HepG2 (cell line): ENCODE measurements at regions not wholly inside any gene's neighbourhood (a gene's known extent, or its start where the extent isn't known, plus 50 kb on each side); places are given as distances from the start of the nearest gene placed in this dataset.
"Not testable (repeated sequence)": the region's sequence is repeated elsewhere in the genome, so short reads cannot be mapped to it uniquely, and the experiment has no call there.

Experiments used
- ATAC-seq: fragments of 200-7000 bp; cut with Tn5 transposase; 3 replicates; pipeline ENCODE4 v1.9.1; 2020; ENCODE audit warnings: mild to moderate bottlenecking, moderate library complexity
- BruUV-seq: library from RNA; stranded (reverse); fragments of 400-500 nt; replicated peaks from 2 replicates; lab custom pipeline; 2021; lab: Mats Ljungman, UMichigan
- CTCF ChIA-PET: fragments of 300-600 bp; formaldehyde crosslinking; extraction: SDS; loops from one replicate; lab custom pipeline; 2021; ENCODE audit warnings: low total read pairs, inconsistent platforms, low intra/inter-chr PET ratio; lab: Yijun Ruan, JAX
- POLR2A ChIA-PET: fragments of 350-600 bp; sonication (Branson Sonifier 250); formaldehyde crosslinking; loops from one replicate; lab custom pipeline; 2020; ENCODE audit warnings: antibody characterized with exemption, inconsistent platforms; lab: Yijun Ruan, JAX
- DNase-seq: peaks from one replicate; pipeline ENCODE4 v3.0.0-alpha.2; 2015; ENCODE audit warnings: low spot score
- FAIRE-seq: peaks from 3 replicates; lab custom pipeline; 2011; peaks lifted over from hg19 to GRCh38; lab: Jason Lieb, UNC
- H2AFZ ChIP-seq: one replicate; pipeline ENCODE4 v1.6.1; 2011; ENCODE audit warnings: low read length, inconsistent platforms
- H3K27ac ChIP-seq: fragments of 300-600 bp; 3 replicates; pipeline ENCODE4 v1.8.0; 2011; ENCODE audit warnings: mixed run types, mild to moderate bottlenecking, mixed read lengths, low read length, inconsistent platforms; ENCODE audit not compliant: insufficient read depth; ENCODE audit errors: extremely low read length
- H3K27me3 ChIP-seq, 2 experiments: fragments of 200-600 bp in 1 of 2; 2 replicates in 1 of 2; 3 replicates in 1 of 2; pipeline versions ENCODE4 v1.6.0 to v1.8.0; 2011; ENCODE audit warnings: low read length in 2 of 2, mild to moderate bottlenecking in 2 of 2, moderate library complexity in 2 of 2, inconsistent platforms in 1 of 2; ENCODE audit not compliant: insufficient read depth in 2 of 2, control insufficient read depth in 1 of 2
- H3K36me3 ChIP-seq, 2 experiments: fragments of 200-600 bp in 1 of 2; replicated peaks in 1 of 2; 2 replicates in 1 of 2; 3 replicates in 1 of 2; pipeline versions ENCODE4 v1.5.1 to v1.8.0; 2011; ENCODE audit warnings: low read length in 2 of 2, inconsistent platforms in 1 of 2; ENCODE audit not compliant: insufficient read depth in 2 of 2, control insufficient read depth in 1 of 2
- H3K4me1 ChIP-seq: 2 replicates; pipeline ENCODE4 v1.5.1; 2012; ENCODE audit warnings: low read length, inconsistent platforms; ENCODE audit not compliant: insufficient read depth
- H3K4me2 ChIP-seq: 2 replicates; pipeline ENCODE4 v1.6.0; 2011; ENCODE audit warnings: low read depth, low read length, inconsistent platforms
- H3K4me3 ChIP-seq, 3 experiments: fragments of 200-600 bp in 1 of 3; sonication (generic), shearing (Covaris generic) in 1 of 3; replicated peaks in 1 of 3; 2 replicates each; pipeline ENCODE4 v1.5.1; 2011 to 2016; ENCODE audit warnings: low read length in 3 of 3, inconsistent platforms in 2 of 3, low read depth in 2 of 3, mild to moderate bottlenecking in 2 of 3, control low read depth in 1 of 3, mixed read lengths in 1 of 3; ENCODE audit not compliant: insufficient read depth in 1 of 3
- H3K79me2 ChIP-seq: one replicate; pipeline ENCODE4 v1.6.1; 2011; ENCODE audit warnings: low read length, inconsistent platforms; ENCODE audit not compliant: insufficient read depth
- H3K9ac ChIP-seq: 2 replicates; pipeline ENCODE4 v1.6.0; 2011; ENCODE audit warnings: mild to moderate bottlenecking, low read depth, low read length, inconsistent platforms; ENCODE audit not compliant: insufficient read depth
- H3K9me3 ChIP-seq: 2 replicates; pipeline ENCODE4 v1.5.1; 2012; ENCODE audit warnings: mild to moderate bottlenecking, low read length
- H4K20me1 ChIP-seq: 2 replicates; pipeline ENCODE4 v1.6.0; 2011; ENCODE audit warnings: inconsistent platforms, mild to moderate bottlenecking, low read length, moderate library complexity; ENCODE audit not compliant: insufficient read depth
- NFKBIZ ChIP-seq: IDR thresholded peaks from 2 replicates; pipeline ENCODE4 v1.6.1; 2018; ENCODE audit warnings: missing genetic modification reagents, missing compliant biosample characterization
- STAG1 ChIP-seq: sonication (generic); formaldehyde crosslinking; IDR thresholded peaks from 2 replicates; pipeline ENCODE4 v1.4.0; 2020; ENCODE audit warnings: missing genetic modification reagents
- ZNF430 ChIP-seq: sonication (generic); formaldehyde crosslinking; IDR thresholded peaks from 2 replicates; pipeline ENCODE4 v1.9.0; 2021; ENCODE audit warnings: mild to moderate bottlenecking, missing genetic modification reagents
- ZNF720 ChIP-seq: sonication (generic); formaldehyde crosslinking; IDR thresholded peaks from 2 replicates; pipeline ENCODE4 v1.4.0; 2020; ENCODE audit warnings: missing genetic modification reagents
- ZNF775 ChIP-seq: sonication (generic); formaldehyde crosslinking; IDR thresholded peaks from 2 replicates; pipeline ENCODE4 v1.4.0; 2020; ENCODE audit warnings: missing genetic modification reagents, mild to moderate bottlenecking, moderate library complexity, borderline replicate concordance
- WGBS: methylation state at CpG from one replicate; pipeline ENCODE4 v1.1.6; 2017; ENCODE audit warnings: low lambda C conversion rate; 5-methylcytosine and 5-hydroxymethylcytosine counted together
- in situ Hi-C: cut with HindIII; loops from 2 replicates; pipeline ENCODE4 v1.10.0; 2017; ENCODE audit warnings: low pct_unique_long_range_greater_than_20kb; ENCODE audit not compliant: extremely low pct_ligation_motif_present
- intact Hi-C: fragments of 100-400 bp; cut with micrococcal nuclease; formaldehyde crosslinking; loops from one replicate; pipeline ENCODE4 v1.10.0; 2022; ENCODE audit not compliant: unreplicated experiment
- TF ChIP-seq, protein P1 (sequence below): sonication (generic); formaldehyde crosslinking; IDR thresholded peaks from 2 replicates; pipeline ENCODE4 v1.4.0; 2020; ENCODE audit warnings: missing genetic modification reagents
- TF ChIP-seq, protein P2 (sequence below): sonication (generic); formaldehyde crosslinking; IDR thresholded peaks from 2 replicates; pipeline ENCODE4 v1.5.1; 2020; ENCODE audit warnings: missing genetic modification reagents, mild to moderate bottlenecking, borderline replicate concordance

DNA sequence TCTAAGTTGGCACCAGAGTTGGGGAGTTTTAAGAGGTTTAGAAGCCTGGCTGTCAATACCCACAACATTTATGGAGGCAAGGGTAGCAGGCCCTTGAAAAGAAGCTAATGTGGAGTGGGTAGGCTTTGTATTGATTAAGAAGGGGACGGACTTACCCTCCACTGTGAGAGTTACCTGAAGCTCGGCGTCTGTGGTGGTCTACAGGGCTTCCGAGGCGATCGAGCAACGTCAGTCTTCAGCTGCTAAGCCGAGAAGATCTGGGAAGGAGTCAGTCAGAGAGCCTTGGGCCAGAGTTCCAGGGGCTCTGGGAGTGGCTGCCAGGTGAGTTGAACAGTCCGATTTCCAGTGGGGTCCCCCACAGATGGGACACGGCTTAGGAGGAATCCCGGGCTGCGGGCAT lies 249.0 kb upstream of the MVB12B start:
- intact Hi-C loops, H3K79me2 ChIP-seq, ATAC-seq, H3K4me3 ChIP-seq, H3K4me1 ChIP-seq, DNase-seq, H3K4me2 ChIP-seq, BruUV-seq, H3K36me3 ChIP-seq, FAIRE-seq, H3K9me3 ChIP-seq, H2AFZ ChIP-seq, H3K27me3 ChIP-seq, CTCF ChIA-PET, H4K20me1 ChIP-seq, H3K27ac ChIP-seq, in situ Hi-C loops, POLR2A ChIA-PET, H3K9ac ChIP-seq: not testable (repeated sequence)
- WGBS, result 9% methylated on average over 3 of the region's 12 CpGs

DNA sequence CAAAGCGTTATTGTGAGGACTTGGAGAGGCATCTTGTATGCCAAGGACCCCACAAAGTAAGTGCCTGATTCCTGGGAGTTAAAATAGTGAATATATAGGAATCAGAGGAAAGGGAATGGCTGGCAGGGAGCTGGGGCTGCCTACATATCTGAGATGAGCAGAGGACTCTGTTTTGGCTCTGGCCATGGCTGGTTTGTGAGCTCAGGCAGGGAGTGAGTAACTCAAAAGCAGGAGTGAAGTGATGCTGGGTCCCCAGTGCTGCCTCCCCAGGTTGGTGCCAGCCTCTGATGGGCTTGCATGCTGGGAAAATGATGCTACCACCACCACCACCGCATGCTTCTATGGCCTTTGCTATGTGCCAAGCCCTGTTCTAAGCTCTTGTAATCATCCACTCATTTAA lies 246.0 kb upstream of the MVB12B start:
- BruUV-seq, result no TSS peak
- in situ Hi-C loops, result no loop called here
- ChIA-PET POLR2A (no interaction called here), CTCF (no interaction called here)
- intact Hi-C loops, result no loop called here
- FAIRE-seq (no peak), ATAC-seq (no peak), DNase-seq (no peak)
- Histone ChIP-seq H4K20me1 (no peaks in the 10 kb centered on the region), H3K27me3 (no peaks in the 10 kb centered on the region; a peak in 1 of 5 replicates), H3K4me2 (no peak overlapping the region), H3K36me3 (no peaks in the 10 kb centered on the region), H3K9me3 (no peaks in the 10 kb centered on the region), H3K4me1 (no peaks in the 10 kb centered on the region), H2AFZ (no peak overlapping the region), H3K9ac (no peak overlapping the region), H3K27ac (no peak overlapping the region), H3K4me3 (no peak overlapping the region), H3K79me2 (no peaks in the 10 kb centered on the region)
- TF ChIP-seq ZNF720 (CRISPR knock-in tag), result no peak
- 0% methylated on average over 2 of the region's 2 CpGs for WGBS

DNA sequence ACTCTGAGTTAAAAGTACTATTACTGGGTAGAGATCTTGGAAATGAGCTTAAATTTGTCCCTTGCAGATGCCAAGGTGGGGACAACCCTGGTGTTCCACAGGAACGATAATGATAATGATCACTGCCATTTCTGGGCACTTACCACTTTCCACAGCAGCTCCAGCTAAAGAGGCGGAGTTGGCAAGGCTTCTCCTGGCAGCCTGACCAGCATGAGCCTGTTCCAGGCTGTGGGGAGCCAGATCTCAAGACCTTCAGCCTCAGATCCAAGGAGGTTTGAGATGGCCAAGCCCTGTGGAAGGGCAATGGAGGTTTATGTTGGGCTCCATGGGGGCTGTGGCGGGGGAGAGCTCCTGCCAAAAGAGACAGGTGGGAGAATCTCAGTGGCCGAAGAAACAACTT lies 244.9 kb upstream of the MVB12B start:
- DNase-seq (no peak), FAIRE-seq (no peak), ATAC-seq (no peak)
- H3K79me2 ChIP-seq, result no peaks in the 10 kb centered on the region
- H4K20me1 ChIP-seq, result no peaks in the 10 kb centered on the region
- H2AFZ ChIP-seq, result no peak overlapping the region
- no peaks in the 10 kb centered on the region for H3K4me1 ChIP-seq
- H3K4me2 ChIP-seq, result no peak overlapping the region
- H3K9ac ChIP-seq, result no peak overlapping the region
- no TSS peak for BruUV-seq
- ChIA-PET POLR2A (no interaction called here), CTCF (no interaction called here)
- H3K4me3 ChIP-seq, result no peak overlapping the region
- in situ Hi-C loops, result no loop called here
- no peaks in the 10 kb centered on the region for H3K36me3 ChIP-seq
- WGBS, result 5% methylated on average over 3 of the region's 4 CpGs
- intact Hi-C loops, result no loop called here
- no peaks in the 10 kb centered on the region for H3K9me3 ChIP-seq
- H3K27ac ChIP-seq, result no peak overlapping the region
- H3K27me3 ChIP-seq, result no peaks in the 10 kb centered on the region; a peak in 1 of 5 replicates
- TF ChIP-seq NFKBIZ (no peak), STAG1 (CRISPR knock-in tag) (no peak), ZNF775 (CRISPR knock-in tag) (no peak), ZNF430 (CRISPR knock-in tag) (no peak)
- TF ChIP-seq, protein P1, sequence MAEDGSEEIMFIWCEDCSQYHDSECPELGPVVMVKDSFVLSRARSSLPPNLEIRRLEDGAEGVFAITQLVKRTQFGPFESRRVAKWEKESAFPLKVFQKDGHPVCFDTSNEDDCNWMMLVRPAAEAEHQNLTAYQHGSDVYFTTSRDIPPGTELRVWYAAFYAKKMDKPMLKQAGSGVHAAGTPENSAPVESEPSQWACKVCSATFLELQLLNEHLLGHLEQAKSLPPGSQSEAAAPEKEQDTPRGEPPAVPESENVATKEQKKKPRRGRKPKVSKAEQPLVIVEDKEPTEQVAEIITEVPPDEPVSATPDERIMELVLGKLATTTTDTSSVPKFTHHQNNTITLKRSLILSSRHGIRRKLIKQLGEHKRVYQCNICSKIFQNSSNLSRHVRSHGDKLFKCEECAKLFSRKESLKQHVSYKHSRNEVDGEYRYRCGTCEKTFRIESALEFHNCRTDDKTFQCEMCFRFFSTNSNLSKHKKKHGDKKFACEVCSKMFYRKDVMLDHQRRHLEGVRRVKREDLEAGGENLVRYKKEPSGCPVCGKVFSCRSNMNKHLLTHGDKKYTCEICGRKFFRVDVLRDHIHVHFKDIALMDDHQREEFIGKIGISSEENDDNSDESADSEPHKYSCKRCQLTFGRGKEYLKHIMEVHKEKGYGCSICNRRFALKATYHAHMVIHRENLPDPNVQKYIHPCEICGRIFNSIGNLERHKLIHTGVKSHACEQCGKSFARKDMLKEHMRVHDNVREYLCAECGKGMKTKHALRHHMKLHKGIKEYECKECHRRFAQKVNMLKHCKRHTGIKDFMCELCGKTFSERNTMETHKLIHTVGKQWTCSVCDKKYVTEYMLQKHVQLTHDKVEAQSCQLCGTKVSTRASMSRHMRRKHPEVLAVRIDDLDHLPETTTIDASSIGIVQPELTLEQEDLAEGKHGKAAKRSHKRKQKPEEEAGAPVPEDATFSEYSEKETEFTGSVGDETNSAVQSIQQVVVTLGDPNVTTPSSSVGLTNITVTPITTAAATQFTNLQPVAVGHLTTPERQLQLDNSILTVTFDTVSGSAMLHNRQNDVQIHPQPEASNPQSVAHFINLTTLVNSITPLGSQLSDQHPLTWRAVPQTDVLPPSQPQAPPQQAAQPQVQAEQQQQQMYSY (CRISPR knock-in tag), result no peak
- TF ChIP-seq, protein P2, sequence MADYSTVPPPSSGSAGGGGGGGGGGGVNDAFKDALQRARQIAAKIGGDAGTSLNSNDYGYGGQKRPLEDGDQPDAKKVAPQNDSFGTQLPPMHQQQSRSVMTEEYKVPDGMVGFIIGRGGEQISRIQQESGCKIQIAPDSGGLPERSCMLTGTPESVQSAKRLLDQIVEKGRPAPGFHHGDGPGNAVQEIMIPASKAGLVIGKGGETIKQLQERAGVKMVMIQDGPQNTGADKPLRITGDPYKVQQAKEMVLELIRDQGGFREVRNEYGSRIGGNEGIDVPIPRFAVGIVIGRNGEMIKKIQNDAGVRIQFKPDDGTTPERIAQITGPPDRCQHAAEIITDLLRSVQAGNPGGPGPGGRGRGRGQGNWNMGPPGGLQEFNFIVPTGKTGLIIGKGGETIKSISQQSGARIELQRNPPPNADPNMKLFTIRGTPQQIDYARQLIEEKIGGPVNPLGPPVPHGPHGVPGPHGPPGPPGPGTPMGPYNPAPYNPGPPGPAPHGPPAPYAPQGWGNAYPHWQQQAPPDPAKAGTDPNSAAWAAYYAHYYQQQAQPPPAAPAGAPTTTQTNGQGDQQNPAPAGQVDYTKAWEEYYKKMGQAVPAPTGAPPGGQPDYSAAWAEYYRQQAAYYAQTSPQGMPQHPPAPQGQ (CRISPR knock-in tag), result no peak
